IPS-15b (cell line): ENCODE measurements at regions not wholly inside any gene's neighbourhood (a gene's known extent, or its start where the extent isn't known, plus 50 kb on each side); places are given as distances from the start of the nearest gene placed in this dataset.
"Not testable (repeated sequence)": the region's sequence is repeated elsewhere in the genome, so short reads cannot be mapped to it uniquely, and the experiment has no call there.

ENCODE experiments used
- H3K27me3 ChIP-seq: one replicate; pipeline ENCODE4 v1.6.1; 2013; ENCODE audit warnings: low read length; ENCODE audit not compliant: control insufficient read depth, insufficient read depth
- H3K36me3 ChIP-seq: one replicate; pipeline ENCODE4 v1.6.1; 2013; ENCODE audit warnings: low read length; ENCODE audit not compliant: control insufficient read depth, insufficient read depth
- H3K4me1 ChIP-seq: one replicate; pipeline ENCODE4 v1.6.1; 2013; ENCODE audit warnings: mild to moderate bottlenecking, low read length; ENCODE audit not compliant: control insufficient read depth, insufficient read depth
- H3K4me3 ChIP-seq: one replicate; pipeline ENCODE4 v1.5.1; 2013; ENCODE audit warnings: low read depth, low read length
- H3K9ac ChIP-seq: one replicate; pipeline ENCODE4 v1.6.1; 2013; ENCODE audit warnings: low read depth, mild to moderate bottlenecking, low read length
- H3K9me3 ChIP-seq: one replicate; pipeline ENCODE4 v1.6.1; 2013; ENCODE audit warnings: mild to moderate bottlenecking, low read length; ENCODE audit not compliant: control insufficient read depth, insufficient read depth

- not testable (repeated sequence) for H3K36me3 ChIP-seq, H3K9me3 ChIP-seq, H3K4me3 ChIP-seq, H3K4me1 ChIP-seq, H3K27me3 ChIP-seq, H3K9ac ChIP-seq
Observed at GRCh38 chr15:75792236-75792635, 51.0 kb upstream of the UBE2Q2 start.

- Histone ChIP-seq H3K36me3 (no peaks in the 10 kb centered on the region), H3K4me1 (no peaks in the 10 kb centered on the region), H3K9ac (no peak overlapping the region), H3K27me3 (no peaks in the 10 kb centered on the region), H3K4me3 (no peak overlapping the region), H3K9me3 (no peaks in the 10 kb centered on the region)
Observed at GRCh38 chr15:75791337-75791713, 51.9 kb upstream of the UBE2Q2 start.

DNA sequence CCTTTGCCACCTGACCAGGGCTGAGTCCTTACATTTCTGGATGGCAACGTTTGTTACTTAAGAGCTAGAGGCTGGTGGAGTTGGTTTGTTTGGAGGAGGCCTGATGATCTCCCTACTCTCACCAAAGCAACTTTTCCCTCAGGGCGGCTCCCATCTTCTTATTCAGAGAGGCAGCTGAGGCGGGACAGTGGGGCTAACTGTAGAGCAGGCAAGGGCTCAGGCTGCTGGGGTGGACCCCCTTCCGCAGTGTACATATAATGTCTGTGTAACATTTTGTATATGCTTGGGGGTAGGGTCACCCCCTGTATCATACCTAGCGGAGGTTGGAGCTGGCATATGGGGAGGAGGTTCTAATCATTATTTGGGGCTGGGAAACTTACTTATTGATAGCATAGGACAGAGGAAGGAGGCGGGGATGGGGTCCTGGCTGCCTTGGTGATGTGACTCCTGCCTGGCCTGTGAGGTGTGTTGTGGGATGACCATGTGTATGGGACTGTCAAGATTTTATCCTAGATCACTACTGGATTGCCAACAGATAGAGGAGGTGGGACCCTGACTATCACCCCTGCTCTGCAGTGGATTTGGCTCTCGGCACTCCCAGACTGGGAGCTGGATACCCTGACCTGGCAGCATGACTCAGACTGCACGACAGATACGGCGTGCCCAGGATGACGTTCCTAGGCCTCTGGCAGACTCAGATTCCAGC is 52.5 kb upstream of the UBE2Q2 start:
- no peaks in the 10 kb centered on the region for H3K4me1 ChIP-seq
- no peak overlapping the region for H3K9ac ChIP-seq
- no peaks in the 10 kb centered on the region for H3K9me3 ChIP-seq
- H3K27me3 ChIP-seq = no peaks in the 10 kb centered on the region
- H3K4me3 ChIP-seq = no peak overlapping the region
- H3K36me3 ChIP-seq = no peaks in the 10 kb centered on the region

GRCh38 chr15:75786575-75786947 is 56.7 kb upstream of the UBE2Q2 start:
- no peak overlapping the region for H3K9ac ChIP-seq
- H3K4me1 ChIP-seq = no peaks in the 10 kb centered on the region
- H3K9me3 ChIP-seq = no peaks in the 10 kb centered on the region
- H3K36me3 ChIP-seq = no peaks in the 10 kb centered on the region
- H3K27me3 ChIP-seq = no peaks in the 10 kb centered on the region
- peak overlapping the region; percentile 22 for H3K4me3 ChIP-seq

DNA sequence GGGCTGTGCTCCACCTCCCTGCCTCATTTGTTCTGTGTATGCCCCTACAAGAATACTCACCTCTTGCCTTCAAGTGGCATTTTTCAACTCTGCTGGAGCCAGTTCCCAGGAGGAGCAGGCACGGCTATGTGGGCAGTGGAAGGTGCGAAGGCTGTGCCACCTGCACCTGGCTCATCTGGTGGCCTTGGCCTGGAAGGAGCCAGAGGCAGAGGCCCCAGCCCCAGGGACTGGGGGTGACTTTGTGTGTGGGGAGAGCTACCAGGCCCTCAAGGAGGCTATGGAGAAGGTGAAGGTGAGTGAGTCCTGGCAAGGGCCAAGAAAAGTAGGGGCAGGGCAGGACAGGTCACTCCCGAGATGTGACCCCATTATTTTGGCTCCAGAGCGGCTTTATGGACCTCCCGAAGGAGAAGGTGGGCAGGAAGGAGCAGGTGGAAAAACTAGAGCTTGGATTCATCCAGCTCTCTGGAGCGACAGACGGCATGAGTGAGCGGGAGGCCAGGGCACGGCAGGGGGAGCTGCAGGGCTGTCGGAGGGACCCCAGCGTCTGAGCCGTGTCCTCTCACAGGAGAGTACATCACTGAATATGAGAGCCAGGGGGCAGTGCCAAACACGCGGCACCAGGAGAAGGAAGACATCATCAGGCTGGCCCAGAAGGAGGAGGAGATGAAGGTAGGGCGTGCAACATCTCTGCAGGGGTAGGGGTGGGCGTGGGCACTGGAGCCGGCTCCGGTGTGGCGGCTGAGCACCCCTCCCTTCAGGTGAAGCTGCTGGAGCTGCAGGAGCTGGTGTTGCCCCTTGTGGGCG is 57.3 kb upstream of the UBE2Q2 start:
- peak overlapping the region; percentile 22 for H3K4me3 ChIP-seq
- no peaks in the 10 kb centered on the region for H3K36me3 ChIP-seq
- no peaks in the 10 kb centered on the region for H3K27me3 ChIP-seq
- no peak overlapping the region for H3K9ac ChIP-seq
- no peaks in the 10 kb centered on the region for H3K4me1 ChIP-seq
- no peaks in the 10 kb centered on the region for H3K9me3 ChIP-seq

GRCh38 chr15:75784511-75785480 is 58.5 kb upstream of the UBE2Q2 start:
- H3K4me1 ChIP-seq, H3K4me3 ChIP-seq, H3K9ac ChIP-seq, H3K36me3 ChIP-seq, H3K9me3 ChIP-seq, H3K27me3 ChIP-seq: not testable (repeated sequence)

- H3K27me3 ChIP-seq, H3K9ac ChIP-seq, H3K4me3 ChIP-seq, H3K36me3 ChIP-seq, H3K4me1 ChIP-seq, H3K9me3 ChIP-seq: not testable (repeated sequence)
Observed at GRCh38 chr15:75783566-75783965, 59.7 kb upstream of the UBE2Q2 start.

GRCh38 chr15:75782926-75783325 is 60.3 kb upstream of the UBE2Q2 start:
- H3K4me3 ChIP-seq = no peak overlapping the region
- no peaks in the 10 kb centered on the region for H3K27me3 ChIP-seq
- no peaks in the 10 kb centered on the region for H3K4me1 ChIP-seq
- H3K9me3 ChIP-seq = no peaks in the 10 kb centered on the region
- no peak overlapping the region for H3K9ac ChIP-seq
- no peaks in the 10 kb centered on the region for H3K36me3 ChIP-seq

- H3K4me3 ChIP-seq, H3K36me3 ChIP-seq: not testable (repeated sequence)
Observed at GRCh38 chr15:75780995-75781394, 62.3 kb upstream of the UBE2Q2 start.

GRCh38 chr15:75779504-75779903 is 63.7 kb upstream of the UBE2Q2 start:
- peaks cover 2% of the 10 kb centered on the region for H3K4me1 ChIP-seq
- H3K9ac ChIP-seq = no peak overlapping the region
- H3K4me3 ChIP-seq = no peak overlapping the region
- H3K9me3 ChIP-seq = no peaks in the 10 kb centered on the region
- H3K27me3 ChIP-seq = no peaks in the 10 kb centered on the region
- no peaks in the 10 kb centered on the region for H3K36me3 ChIP-seq

More at GRCh38 chr15:75780995-75781394, 62.3 kb upstream of the UBE2Q2 start:
- not testable (repeated sequence) for H3K27me3 ChIP-seq, H3K4me1 ChIP-seq, H3K9me3 ChIP-seq, H3K9ac ChIP-seq

- H3K4me3 ChIP-seq, H3K36me3 ChIP-seq, H3K27me3 ChIP-seq, H3K9ac ChIP-seq, H3K9me3 ChIP-seq, H3K4me1 ChIP-seq: not testable (repeated sequence)
Observed at GRCh38 chr15:75776871-75777610, 64.4 kb upstream of the CSPG4 start.
